GM19455 (cell line): ENCODE measurements at regions not wholly inside any gene's neighbourhood (a gene's known extent, or its start where the extent isn't known, plus 50 kb on each side); places are given as distances from the start of the nearest gene placed in this dataset.

Experiments used
- ATAC-seq: cut with Tn5 transposase; IDR thresholded peaks from one replicate; pipeline ENCODE4 v1.9.1; 2021; ENCODE audit not compliant: unreplicated experiment

GRCh38 chr4:128606173-128606572 is 203.3 kb upstream of the JADE1 start:
- ATAC-seq: no peak

GRCh38 chr4:128604840-128605239 is 204.7 kb upstream of the JADE1 start:
- no peak for ATAC-seq

GRCh38 chr4:128604204-128604603 is 205.3 kb upstream of the JADE1 start:
- no peak for ATAC-seq

GRCh38 chr4:128603081-128603480 is 206.4 kb upstream of the JADE1 start:
- ATAC-seq: no peak

- ATAC-seq: no peak
Measured at GRCh38 chr4:128601991-128602695, 207.4 kb upstream of the JADE1 start.

GRCh38 chr4:128600996-128601871 is 208.3 kb upstream of the JADE1 start:
- no peak for ATAC-seq

- ATAC-seq: no peak
Measured at GRCh38 chr4:128600410-128600809, 209.1 kb upstream of the JADE1 start.

- ATAC-seq: no peak
Measured at GRCh38 chr4:128597500-128597899, 212.0 kb upstream of the JADE1 start.

GRCh38 chr4:128596853-128597252 is 212.6 kb upstream of the JADE1 start:
- ATAC-seq: no peak

- no peak for ATAC-seq
Measured at GRCh38 chr4:128596115-128596514, 213.4 kb upstream of the JADE1 start.

- no peak for ATAC-seq
Measured at GRCh38 chr4:128591482-128591881, 218.0 kb upstream of the JADE1 start.

- no peak for ATAC-seq
Measured at GRCh38 chr4:128590773-128591172, 218.7 kb upstream of the JADE1 start.

- ATAC-seq: no peak
Measured at GRCh38 chr4:128590034-128590740, 219.3 kb upstream of the JADE1 start.

GRCh38 chr4:128589384-128589965 is 220.0 kb upstream of the JADE1 start:
- no peak for ATAC-seq

- no peak for ATAC-seq
Measured at GRCh38 chr4:128587382-128587781, 222.1 kb upstream of the JADE1 start.

- ATAC-seq: no peak
Measured at GRCh38 chr4:128583753-128584712, 225.5 kb upstream of the JADE1 start.

- ATAC-seq: no peak
Measured at GRCh38 chr4:128582427-128582870, 227.1 kb upstream of the JADE1 start.

GRCh38 chr4:128579154-128579853 is 230.2 kb upstream of the JADE1 start:
- ATAC-seq: no peak

- ATAC-seq: peak; percentile 79
Measured at GRCh38 chr4:128574706-128575105, 234.8 kb upstream of the JADE1 start.
